ENCODE measurements at regions not wholly inside any gene's neighbourhood (a gene's known extent, or its start where the extent isn't known, plus 50 kb on each side); places are given as distances from the start of the nearest gene placed in this dataset.

DNA sequence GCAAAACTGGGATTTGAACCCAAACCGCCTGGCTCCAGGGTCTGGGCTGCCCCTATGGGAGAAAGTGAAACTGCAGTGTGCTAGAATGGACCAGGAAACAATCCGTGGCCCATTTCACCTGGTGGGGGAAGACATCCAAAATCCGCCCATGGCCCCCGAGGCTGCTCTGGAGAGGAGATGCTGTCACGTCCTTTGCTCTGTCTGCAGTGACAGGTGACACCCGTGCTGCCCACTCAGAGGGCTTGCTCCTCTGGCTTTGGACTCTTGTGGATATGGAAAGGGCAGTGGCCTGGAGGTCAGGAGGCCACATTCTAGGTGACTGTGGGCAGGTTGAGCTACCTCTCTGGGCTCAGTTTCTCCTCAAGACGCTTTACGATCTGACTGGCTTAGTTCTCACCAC is 151.2 kb upstream of the GPR26 start:
- no peak for TF ChIP-seq POLR2A (IDR thresholded peaks at IDR 0.05; ENCODE audit: low read length)
- TF ChIP-seq, protein P1, sequence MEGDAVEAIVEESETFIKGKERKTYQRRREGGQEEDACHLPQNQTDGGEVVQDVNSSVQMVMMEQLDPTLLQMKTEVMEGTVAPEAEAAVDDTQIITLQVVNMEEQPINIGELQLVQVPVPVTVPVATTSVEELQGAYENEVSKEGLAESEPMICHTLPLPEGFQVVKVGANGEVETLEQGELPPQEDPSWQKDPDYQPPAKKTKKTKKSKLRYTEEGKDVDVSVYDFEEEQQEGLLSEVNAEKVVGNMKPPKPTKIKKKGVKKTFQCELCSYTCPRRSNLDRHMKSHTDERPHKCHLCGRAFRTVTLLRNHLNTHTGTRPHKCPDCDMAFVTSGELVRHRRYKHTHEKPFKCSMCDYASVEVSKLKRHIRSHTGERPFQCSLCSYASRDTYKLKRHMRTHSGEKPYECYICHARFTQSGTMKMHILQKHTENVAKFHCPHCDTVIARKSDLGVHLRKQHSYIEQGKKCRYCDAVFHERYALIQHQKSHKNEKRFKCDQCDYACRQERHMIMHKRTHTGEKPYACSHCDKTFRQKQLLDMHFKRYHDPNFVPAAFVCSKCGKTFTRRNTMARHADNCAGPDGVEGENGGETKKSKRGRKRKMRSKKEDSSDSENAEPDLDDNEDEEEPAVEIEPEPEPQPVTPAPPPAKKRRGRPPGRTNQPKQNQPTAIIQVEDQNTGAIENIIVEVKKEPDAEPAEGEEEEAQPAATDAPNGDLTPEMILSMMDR (IDR thresholded peaks at IDR 0.05) = no peak
- TF ChIP-seq, protein P2, sequence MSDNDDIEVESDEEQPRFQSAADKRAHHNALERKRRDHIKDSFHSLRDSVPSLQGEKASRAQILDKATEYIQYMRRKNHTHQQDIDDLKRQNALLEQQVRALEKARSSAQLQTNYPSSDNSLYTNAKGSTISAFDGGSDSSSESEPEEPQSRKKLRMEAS (IDR thresholded peaks at IDR 0.05) = no peak
- TF ChIP-seq BHLHE40 (IDR thresholded peaks at IDR 0.05; ENCODE audit: low read depth, low read length) = no peak
- no peak for TF ChIP-seq HDAC2 (IDR thresholded peaks at IDR 0.05)
